WTC11 (cell line): ENCODE measurements at regions not wholly inside any gene's neighbourhood (a gene's known extent, or its start where the extent isn't known, plus 50 kb on each side); places are given as distances from the start of the nearest gene placed in this dataset.

ENCODE experiments used
- ATAC-seq: fragments of 200-7000 bp; cut with Tn5 transposase; 2 replicates; pipeline ENCODE4 v1.10.0; 2021; ENCODE audit warnings: mild to moderate bottlenecking, moderate library complexity
- CTCF ChIA-PET: fragments of 300-600 bp; sonication (Branson Sonifier 250); formaldehyde crosslinking; loops from one replicate; lab custom pipeline; 2021; ENCODE audit warnings: antibody characterized with exemption; lab: Charles Lee
- POLR2A ChIA-PET: fragments of 350-600 bp; sonication (Branson Sonifier 250); formaldehyde crosslinking; loops from one replicate; lab custom pipeline; 2021; ENCODE audit warnings: antibody characterized with exemption; lab: Charles Lee
- DNase-seq: peaks from one replicate; pipeline ENCODE4 v3.0.0; 2021; ENCODE audit warnings: low spot score
- H3K27ac Mint-ChIP-seq: 2 replicates; pipeline ENCODE4 v1.8.0; 2021; ENCODE audit warnings: mixed read lengths
- H3K27me3 Mint-ChIP-seq: 2 replicates; pipeline ENCODE4 v1.8.0; 2021; ENCODE audit warnings: low read depth, mild to moderate bottlenecking, moderate library complexity, mixed read lengths
- H3K36me3 Mint-ChIP-seq: 2 replicates; pipeline ENCODE4 v1.8.0; 2021; ENCODE audit warnings: mixed read lengths
- H3K4me1 Mint-ChIP-seq: 2 replicates; pipeline ENCODE4 v1.8.0; 2022; ENCODE audit warnings: mixed read lengths
- H3K4me3 Mint-ChIP-seq: 2 replicates; pipeline ENCODE4 v1.8.0; 2021; ENCODE audit warnings: mild to moderate bottlenecking, moderate library complexity, mixed read lengths
- H3K9me3 Mint-ChIP-seq: 2 replicates; pipeline ENCODE4 v1.8.0; 2021; ENCODE audit warnings: mixed read lengths
- CTCF ChIP-seq: fragments of 200-600 bp; IDR thresholded peaks from 2 replicates; pipeline ENCODE4 v1.8.0; 2022; ENCODE audit warnings: antibody characterized with exemption
- E2F1 ChIP-seq: sonication (generic); formaldehyde crosslinking; IDR thresholded peaks from 2 replicates; pipeline ENCODE4 v1.8.0; 2022; ENCODE audit warnings: mild to moderate bottlenecking, missing genetic modification reagents
- FOXP1 ChIP-seq: sonication (generic); formaldehyde crosslinking; IDR thresholded peaks from 2 replicates; pipeline ENCODE4 v1.8.0; 2022; ENCODE audit warnings: missing genetic modification reagents, mild to moderate bottlenecking, moderate library complexity, borderline replicate concordance
- HMGA2 ChIP-seq: fragments of 250-450 bp; sonication (Bioruptor Pico); IDR thresholded peaks from 2 replicates; pipeline ENCODE4 v1.4.0; 2021; ENCODE audit warnings: mild to moderate bottlenecking, moderate library complexity
- JAZF1 ChIP-seq: fragments of 250-450 bp; sonication (Bioruptor Pico); IDR thresholded peaks from 2 replicates; pipeline ENCODE4 v1.9.0; 2021; ENCODE audit warnings: moderate library complexity, mild to moderate bottlenecking, inconsistent platforms
- PREB ChIP-seq: sonication (generic); formaldehyde crosslinking; IDR thresholded peaks from 2 replicates; pipeline ENCODE4 v1.8.1; 2022; ENCODE audit warnings: mild to moderate bottlenecking, missing genetic modification reagents, moderate library complexity, borderline replicate concordance
- SMAD4 ChIP-seq: sonication (generic); formaldehyde crosslinking; IDR thresholded peaks from 2 replicates; pipeline ENCODE4 v1.8.0; 2022; ENCODE audit warnings: mild to moderate bottlenecking, missing genetic modification reagents
- TEAD1 ChIP-seq: sonication (generic); formaldehyde crosslinking; IDR thresholded peaks from 2 replicates; pipeline ENCODE4 v1.8.0; 2022; ENCODE audit warnings: mild to moderate bottlenecking, missing genetic modification reagents
- USF2 ChIP-seq: sonication (generic); formaldehyde crosslinking; IDR thresholded peaks from 2 replicates; pipeline ENCODE4 v1.8.1; 2023; ENCODE audit warnings: mild to moderate bottlenecking, missing genetic modification reagents, moderate library complexity
- ZNF121 ChIP-seq: sonication (generic); formaldehyde crosslinking; IDR thresholded peaks from 2 replicates; pipeline ENCODE4 v1.8.0; 2023; ENCODE audit warnings: missing genetic modification reagents
- ZNF416 ChIP-seq: fragments of 250-450 bp; sonication (Bioruptor Pico); IDR thresholded peaks from 2 replicates; pipeline ENCODE4 v1.9.0; 2021; ENCODE audit warnings: mild to moderate bottlenecking, inconsistent platforms
- ZNF512 ChIP-seq: sonication (generic); formaldehyde crosslinking; IDR thresholded peaks from 2 replicates; pipeline ENCODE4 v1.8.1; 2022; ENCODE audit warnings: missing genetic modification reagents, borderline replicate concordance
- ZSCAN18 ChIP-seq: fragments of 250-450 bp; sonication (Bioruptor Pico); IDR thresholded peaks from 2 replicates; pipeline ENCODE4 v2.1.2; 2022; ENCODE audit warnings: mild to moderate bottlenecking, moderate library complexity
- TF ChIP-seq, protein P1 (sequence below): sonication (generic); formaldehyde crosslinking; IDR thresholded peaks from 2 replicates; pipeline ENCODE4 v1.8.0; 2023; ENCODE audit warnings: missing genetic modification reagents

GRCh38 chr22:47739291-47740015 is 977.0 kb downstream of the TBC1D22A start (continued):
- TF ChIP-seq ZNF512 (CRISPR knock-in tag) (no peak), JAZF1 (CRISPR knock-in tag) (no peak), TEAD1 (CRISPR knock-in tag) (no peak)
- TF ChIP-seq, protein P1, sequence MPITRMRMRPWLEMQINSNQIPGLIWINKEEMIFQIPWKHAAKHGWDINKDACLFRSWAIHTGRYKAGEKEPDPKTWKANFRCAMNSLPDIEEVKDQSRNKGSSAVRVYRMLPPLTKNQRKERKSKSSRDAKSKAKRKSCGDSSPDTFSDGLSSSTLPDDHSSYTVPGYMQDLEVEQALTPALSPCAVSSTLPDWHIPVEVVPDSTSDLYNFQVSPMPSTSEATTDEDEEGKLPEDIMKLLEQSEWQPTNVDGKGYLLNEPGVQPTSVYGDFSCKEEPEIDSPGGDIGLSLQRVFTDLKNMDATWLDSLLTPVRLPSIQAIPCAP (CRISPR knock-in tag): no peak

DNA sequence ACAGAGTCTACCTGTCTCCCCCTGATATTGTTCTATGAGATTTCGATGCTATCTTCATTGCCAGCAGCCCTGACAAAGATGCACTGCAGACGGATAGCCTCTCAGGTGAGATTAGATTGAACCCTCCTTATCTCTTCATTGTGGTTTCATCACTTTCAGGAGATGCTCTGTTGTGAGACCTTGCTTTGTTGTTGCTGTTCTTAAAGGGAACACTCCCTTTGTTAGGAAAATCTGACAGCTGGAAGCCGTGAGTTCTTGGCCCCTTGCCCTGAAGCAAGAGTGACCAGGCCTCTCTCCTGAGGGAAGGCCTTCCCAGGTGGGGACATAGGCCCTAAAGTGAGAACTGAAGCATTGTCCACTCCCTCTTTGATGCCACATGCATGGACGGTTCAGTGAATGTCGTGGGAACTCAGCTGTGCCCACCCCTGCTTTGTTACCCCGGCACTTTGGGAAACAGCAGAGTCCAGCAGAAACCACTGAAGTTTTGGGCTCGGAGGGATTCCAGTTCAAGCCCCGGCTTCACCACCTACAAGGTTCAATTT is 976.1 kb downstream of the TBC1D22A start:
- CTCF ChIA-PET: no interaction called here

More for the DNA sequence above, 976.1 kb downstream of the TBC1D22A start:
- POLR2A ChIA-PET: no interaction called here
- no peak for TF ChIP-seq ZSCAN18 (CRISPR knock-in tag)
- TF ChIP-seq CTCF: no peak
- TF ChIP-seq SMAD4 (CRISPR knock-in tag): no peak
- TF ChIP-seq USF2 (CRISPR knock-in tag): no peak
- TF ChIP-seq ZNF416 (CRISPR knock-in tag): no peak
- TF ChIP-seq ZNF121: no peak
- no peak for TF ChIP-seq E2F1 (CRISPR knock-in tag)
- TF ChIP-seq FOXP1 (CRISPR knock-in tag): no peak
- TF ChIP-seq HMGA2 (CRISPR knock-in tag): no peak
- no peak for TF ChIP-seq PREB (CRISPR knock-in tag)
- no peaks in the 10 kb centered on the region for H3K36me3 Mint-ChIP-seq
- no peak for DNase-seq
- ATAC-seq: no peak
- peaks cover 16% of the 10 kb centered on the region for H3K4me1 Mint-ChIP-seq
- H3K27ac Mint-ChIP-seq: no peak overlapping the region
- H3K4me3 Mint-ChIP-seq: no peak overlapping the region
- H3K9me3 Mint-ChIP-seq: 0 out of 2 replicates have a peak, but pooled peaks cover 3% of the 10 kb centered on the region
- H3K27me3 Mint-ChIP-seq: no peaks in the 10 kb centered on the region; the same call in 1 of the 2 replicates
